K562 (cell line): ENCODE measurements at regions not wholly inside any gene's neighbourhood (a gene's known extent, or its start where the extent isn't known, plus 50 kb on each side); places are given as distances from the start of the nearest gene placed in this dataset.

ENCODE experiments used
- ATAC-seq: fragments of 200-7000 bp; cut with Tn5 transposase; 3 replicates; pipeline ENCODE4 v1.9.1; 2020; ENCODE audit warnings: moderate library complexity
- BruUV-seq: library from RNA; stranded (reverse); fragments of 400-500 nt; replicated peaks from 2 replicates; lab custom pipeline; 2021; lab: Mats Ljungman, UMichigan
- CTCF ChIA-PET: fragments of 300-600 bp; formaldehyde crosslinking; extraction: SDS; loops from one replicate; lab custom pipeline; 2021; ENCODE audit warnings: low intra/inter-chr PET ratio; lab: Yijun Ruan, JAX
- POLR2A ChIA-PET: fragments of 300-600, 350-650 bp; sonication (Branson Sonifier 250); formaldehyde crosslinking; extraction: SDS; loops from one replicate; lab custom pipeline; 2021; ENCODE audit warnings: antibody characterized with exemption, inconsistent platforms; lab: Yijun Ruan, JAX
- DNase-seq, 4 experiments: peaks; one replicate each; pipeline versions ENCODE4 v3.0.0 to v3.0.0-alpha.2; 2011 to 2018; ENCODE audit warnings: low spot score in 3 of 4, mixed read lengths in 3 of 4; ENCODE audit errors: extremely low read depth in 1 of 4
- FAIRE-seq: peaks from 2 replicates; lab custom pipeline; 2011; peaks lifted over from hg19 to GRCh38; lab: Jason Lieb, UNC
- H2AFZ ChIP-seq: 2 replicates; pipeline ENCODE4 v1.6.0; 2011; ENCODE audit warnings: low read depth, low read length, control low read depth, inconsistent platforms
- H3K27ac ChIP-seq: fragments of 200-600 bp; 3 replicates; pipeline ENCODE4 v1.8.0; 2011; ENCODE audit warnings: low read depth, mild to moderate bottlenecking, control low read depth, inconsistent platforms, low read length, moderate library complexity, mixed read lengths; ENCODE audit errors: extremely low read depth
- H3K27me3 ChIP-seq, 2 experiments: fragments of 300-600 bp in 1 of 2; 2 replicates in 1 of 2; 3 replicates in 1 of 2; pipeline versions ENCODE4 v1.6.0 to v1.8.0; 2011; ENCODE audit warnings: inconsistent platforms in 2 of 2, low read length in 2 of 2, mild to moderate bottlenecking in 1 of 2, mixed read lengths in 1 of 2, moderate library complexity in 1 of 2; ENCODE audit not compliant: control insufficient read depth in 2 of 2, insufficient read depth in 2 of 2
- H3K36me3 ChIP-seq: fragments of 300-600 bp; 3 replicates; pipeline ENCODE4 v1.8.0; 2011; ENCODE audit warnings: mild to moderate bottlenecking, low read length, inconsistent platforms; ENCODE audit not compliant: control insufficient read depth, insufficient read depth
- H3K4me1 ChIP-seq, 2 experiments: fragments of 200-600 bp in 1 of 2; replicated peaks in 1 of 2; 2 replicates in 1 of 2; 3 replicates in 1 of 2; pipeline versions ENCODE4 v1.5.1 to v1.8.0; 2011; ENCODE audit warnings: inconsistent platforms in 2 of 2, low read length in 2 of 2, mild to moderate bottlenecking in 1 of 2, mixed read lengths in 1 of 2, moderate library complexity in 1 of 2; ENCODE audit not compliant: control insufficient read depth in 2 of 2, insufficient read depth in 2 of 2
- H3K4me2 ChIP-seq: 2 replicates; pipeline ENCODE4 v1.6.1; 2011; ENCODE audit warnings: low read length, control low read depth, inconsistent platforms, mixed read lengths; ENCODE audit not compliant: insufficient read depth
- H3K4me3 ChIP-seq: fragments of 200-600 bp; sonication (generic), shearing (Covaris generic); 2 replicates; pipeline ENCODE4 v1.5.1; 2016; ENCODE audit warnings: control low read depth, inconsistent platforms
- H3K79me2 ChIP-seq: fragments of 200-600 bp; 3 replicates; pipeline ENCODE4 v1.8.0; 2011; ENCODE audit warnings: low read length, inconsistent platforms; ENCODE audit not compliant: control insufficient read depth, insufficient read depth
- H3K9ac ChIP-seq, 2 experiments: 2 replicates each; pipeline versions ENCODE4 v1.6.0 to v1.6.1; 2011; ENCODE audit warnings: low read depth in 2 of 2, low read length in 2 of 2, control low read depth in 1 of 2, inconsistent platforms in 1 of 2, mild to moderate bottlenecking in 1 of 2, mixed read lengths in 1 of 2; ENCODE audit not compliant: insufficient read depth in 1 of 2
- H3K9me1 ChIP-seq: one replicate; pipeline ENCODE4 v1.6.0; 2011; ENCODE audit warnings: inconsistent platforms, mild to moderate bottlenecking, low read length, moderate library complexity; ENCODE audit not compliant: control insufficient read depth, insufficient read depth
- H3K9me3 ChIP-seq: replicated peaks from 2 replicates; pipeline ENCODE4 v1.5.1; 2011; ENCODE audit warnings: low read depth, low read length, inconsistent platforms; ENCODE audit not compliant: control insufficient read depth, insufficient read depth
- H4K20me1 ChIP-seq: replicated peaks from 2 replicates; pipeline ENCODE4 v1.6.1; 2011; ENCODE audit warnings: low read length, inconsistent platforms, mixed read lengths; ENCODE audit not compliant: control insufficient read depth, insufficient read depth
- BDP1 ChIP-seq: IDR thresholded peaks from 3 replicates; pipeline ENCODE4 v1.6.1; 2011; ENCODE audit not compliant: insufficient read length, insufficient read depth
- HDAC8 ChIP-seq: fragments of 450-650 bp; IDR thresholded peaks from 2 replicates; pipeline ENCODE4 v1.6.1; 2016; ENCODE audit warnings: mild to moderate bottlenecking, missing genetic modification characterization, moderate library complexity, missing compliant biosample characterization
- MCM7 ChIP-seq, 2 experiments: fragments of 450-650 bp; IDR thresholded peaks; 2 replicates each; pipeline ENCODE4 v1.6.1; 2016 to 2018
- MYBL2 ChIP-seq, 2 experiments: fragments of 450-650 bp in 1 of 2; sonication (generic) in 1 of 2; formaldehyde crosslinking in 1 of 2; IDR thresholded peaks; 2 replicates each; pipeline versions ENCODE4 v1.6.1 to v1.8.1; 2017 to 2022; ENCODE audit warnings: borderline replicate concordance in 1 of 2, inconsistent platforms in 1 of 2, low read depth in 1 of 2, mild to moderate bottlenecking in 1 of 2, missing genetic modification reagents in 1 of 2, moderate library complexity in 1 of 2
- PHB2 ChIP-seq: fragments of 450-650 bp; IDR thresholded peaks from 2 replicates; pipeline ENCODE4 v1.6.1; 2017; ENCODE audit warnings: low read depth
- SREBF1 ChIP-seq: fragments of 150-350 bp; IDR thresholded peaks from 2 replicates; pipeline ENCODE4 v1.6.1; 2014; ENCODE audit warnings: antibody characterized with exemption, low read depth, low read length, borderline replicate concordance
- ZEB2 ChIP-seq: fragments of 450-650 bp; IDR thresholded peaks from 2 replicates; pipeline ENCODE4 v1.6.1; 2016
- WGBS: fragments of 100-300 bp; shearing (Covaris generic); methylation state at CpG from one replicate; pipeline ENCODE4 v1.1.6; 2016; ENCODE audit warnings: low coverage, mixed read lengths; ENCODE audit not compliant: insufficient coverage; ENCODE audit errors: missing lambda C conversion rate; 5-methylcytosine and 5-hydroxymethylcytosine counted together
- in situ Hi-C: fragments of 300-500 bp; cut with MboI; formaldehyde crosslinking; loops from 4 replicates; pipeline ENCODE4 v1.15.0; 2018; ENCODE audit warnings: inconsistent platforms, mixed read lengths
- intact Hi-C: fragments of 100-400 bp; cut with micrococcal nuclease; formaldehyde crosslinking; loops from 2 replicates; pipeline ENCODE4 v1.14.2; 2022
- TF ChIP-seq, protein P1 (sequence below): fragments of 450-650 bp; IDR thresholded peaks from 2 replicates; pipeline ENCODE4 v1.6.1; 2016; ENCODE audit warnings: low read depth
- TF ChIP-seq, protein P2 (sequence below), 2 experiments: fragments of 450-650 bp; IDR thresholded peaks; 2 replicates each; pipeline ENCODE4 v1.6.1; 2018; ENCODE audit warnings: mild to moderate bottlenecking in 2 of 2, low read depth in 1 of 2; ENCODE audit not compliant: partially characterized antibody in 2 of 2
- TF ChIP-seq, protein P3 (sequence below): fragments of 450-650 bp; formaldehyde crosslinking; IDR thresholded peaks from 2 replicates; pipeline ENCODE4 v1.4.0; 2022; ENCODE audit warnings: mild to moderate bottlenecking, moderate library complexity

DNA sequence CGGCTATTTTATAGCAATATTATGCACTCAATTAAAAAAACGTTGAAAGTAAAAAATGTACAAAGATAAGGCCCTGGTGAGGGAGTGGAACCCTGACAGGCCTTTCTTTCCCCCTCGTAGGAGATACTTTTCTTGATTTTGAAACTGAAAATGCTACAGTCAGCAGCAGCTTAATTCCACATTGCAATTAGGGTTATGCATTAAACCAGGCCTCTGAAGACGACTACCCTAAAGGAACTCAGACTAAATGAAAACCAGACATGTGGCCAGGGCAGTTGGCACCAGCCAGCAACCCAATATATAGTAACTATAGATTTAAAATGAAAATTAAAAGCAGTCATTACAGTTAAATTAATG lies 463.2 kb upstream of the MAF start:
- no peaks in the 10 kb centered on the region for H3K9me3 ChIP-seq
- no peak for FAIRE-seq
- TF ChIP-seq, protein P1, sequence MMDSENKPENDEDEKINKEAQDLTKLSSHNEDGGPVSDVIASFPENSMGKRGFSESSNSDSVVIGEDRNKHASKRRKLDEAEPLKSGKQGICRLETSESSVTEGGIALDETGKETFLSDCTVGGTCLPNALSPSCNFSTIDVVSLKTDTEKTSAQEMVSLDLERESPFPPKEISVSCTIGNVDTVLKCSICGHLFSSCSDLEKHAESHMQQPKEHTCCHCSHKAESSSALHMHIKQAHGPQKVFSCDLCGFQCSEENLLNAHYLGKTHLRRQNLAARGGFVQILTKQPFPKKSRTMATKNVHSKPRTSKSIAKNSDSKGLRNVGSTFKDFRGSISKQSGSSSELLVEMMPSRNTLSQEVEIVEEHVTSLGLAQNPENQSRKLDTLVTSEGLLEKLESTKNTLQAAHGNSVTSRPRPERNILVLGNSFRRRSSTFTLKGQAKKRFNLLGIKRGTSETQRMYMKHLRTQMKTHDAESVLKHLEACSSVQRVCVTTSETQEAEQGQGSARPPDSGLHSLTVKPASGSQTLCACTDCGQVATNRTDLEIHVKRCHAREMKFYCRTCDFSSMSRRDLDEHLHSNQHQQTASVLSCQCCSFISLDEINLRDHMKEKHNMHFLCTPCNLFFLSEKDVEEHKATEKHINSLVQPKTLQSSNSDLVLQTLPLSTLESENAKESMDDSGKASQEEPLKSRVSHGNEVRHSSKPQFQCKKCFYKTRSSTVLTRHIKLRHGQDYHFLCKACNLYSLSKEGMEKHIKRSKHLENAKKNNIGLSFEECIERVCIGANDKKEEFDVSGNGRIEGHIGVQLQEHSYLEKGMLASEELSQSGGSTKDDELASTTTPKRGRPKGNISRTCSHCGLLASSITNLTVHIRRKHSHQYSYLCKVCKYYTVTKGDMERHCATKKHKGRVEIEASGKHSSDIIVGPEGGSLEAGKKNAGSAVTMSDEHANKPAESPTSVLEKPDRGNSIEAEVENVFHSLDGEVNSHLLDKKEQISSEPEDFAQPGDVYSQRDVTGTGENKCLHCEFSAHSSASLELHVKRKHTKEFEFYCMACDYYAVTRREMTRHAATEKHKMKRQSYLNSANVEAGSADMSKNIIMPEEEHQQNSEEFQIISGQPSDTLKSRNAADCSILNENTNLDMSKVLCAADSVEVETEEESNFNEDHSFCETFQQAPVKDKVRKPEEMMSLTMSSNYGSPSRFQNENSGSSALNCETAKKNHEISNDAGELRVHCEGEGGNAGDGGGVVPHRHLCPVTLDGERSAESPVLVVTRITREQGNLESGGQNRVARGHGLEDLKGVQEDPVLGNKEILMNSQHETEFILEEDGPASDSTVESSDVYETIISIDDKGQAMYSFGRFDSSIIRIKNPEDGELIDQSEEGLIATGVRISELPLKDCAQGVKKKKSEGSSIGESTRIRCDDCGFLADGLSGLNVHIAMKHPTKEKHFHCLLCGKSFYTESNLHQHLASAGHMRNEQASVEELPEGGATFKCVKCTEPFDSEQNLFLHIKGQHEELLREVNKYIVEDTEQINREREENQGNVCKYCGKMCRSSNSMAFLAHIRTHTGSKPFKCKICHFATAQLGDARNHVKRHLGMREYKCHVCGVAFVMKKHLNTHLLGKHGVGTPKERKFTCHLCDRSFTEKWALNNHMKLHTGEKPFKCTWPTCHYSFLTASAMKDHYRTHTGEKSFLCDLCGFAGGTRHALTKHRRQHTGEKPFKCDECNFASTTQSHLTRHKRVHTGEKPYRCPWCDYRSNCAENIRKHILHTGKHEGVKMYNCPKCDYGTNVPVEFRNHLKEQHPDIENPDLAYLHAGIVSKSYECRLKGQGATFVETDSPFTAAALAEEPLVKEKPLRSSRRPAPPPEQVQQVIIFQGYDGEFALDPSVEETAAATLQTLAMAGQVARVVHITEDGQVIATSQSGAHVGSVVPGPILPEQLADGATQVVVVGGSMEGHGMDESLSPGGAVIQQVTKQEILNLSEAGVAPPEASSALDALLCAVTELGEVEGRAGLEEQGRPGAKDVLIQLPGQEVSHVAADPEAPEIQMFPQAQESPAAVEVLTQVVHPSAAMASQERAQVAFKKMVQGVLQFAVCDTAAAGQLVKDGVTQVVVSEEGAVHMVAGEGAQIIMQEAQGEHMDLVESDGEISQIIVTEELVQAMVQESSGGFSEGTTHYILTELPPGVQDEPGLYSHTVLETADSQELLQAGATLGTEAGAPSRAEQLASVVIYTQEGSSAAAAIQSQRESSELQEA, result no peak
- TF ChIP-seq, protein P2, sequence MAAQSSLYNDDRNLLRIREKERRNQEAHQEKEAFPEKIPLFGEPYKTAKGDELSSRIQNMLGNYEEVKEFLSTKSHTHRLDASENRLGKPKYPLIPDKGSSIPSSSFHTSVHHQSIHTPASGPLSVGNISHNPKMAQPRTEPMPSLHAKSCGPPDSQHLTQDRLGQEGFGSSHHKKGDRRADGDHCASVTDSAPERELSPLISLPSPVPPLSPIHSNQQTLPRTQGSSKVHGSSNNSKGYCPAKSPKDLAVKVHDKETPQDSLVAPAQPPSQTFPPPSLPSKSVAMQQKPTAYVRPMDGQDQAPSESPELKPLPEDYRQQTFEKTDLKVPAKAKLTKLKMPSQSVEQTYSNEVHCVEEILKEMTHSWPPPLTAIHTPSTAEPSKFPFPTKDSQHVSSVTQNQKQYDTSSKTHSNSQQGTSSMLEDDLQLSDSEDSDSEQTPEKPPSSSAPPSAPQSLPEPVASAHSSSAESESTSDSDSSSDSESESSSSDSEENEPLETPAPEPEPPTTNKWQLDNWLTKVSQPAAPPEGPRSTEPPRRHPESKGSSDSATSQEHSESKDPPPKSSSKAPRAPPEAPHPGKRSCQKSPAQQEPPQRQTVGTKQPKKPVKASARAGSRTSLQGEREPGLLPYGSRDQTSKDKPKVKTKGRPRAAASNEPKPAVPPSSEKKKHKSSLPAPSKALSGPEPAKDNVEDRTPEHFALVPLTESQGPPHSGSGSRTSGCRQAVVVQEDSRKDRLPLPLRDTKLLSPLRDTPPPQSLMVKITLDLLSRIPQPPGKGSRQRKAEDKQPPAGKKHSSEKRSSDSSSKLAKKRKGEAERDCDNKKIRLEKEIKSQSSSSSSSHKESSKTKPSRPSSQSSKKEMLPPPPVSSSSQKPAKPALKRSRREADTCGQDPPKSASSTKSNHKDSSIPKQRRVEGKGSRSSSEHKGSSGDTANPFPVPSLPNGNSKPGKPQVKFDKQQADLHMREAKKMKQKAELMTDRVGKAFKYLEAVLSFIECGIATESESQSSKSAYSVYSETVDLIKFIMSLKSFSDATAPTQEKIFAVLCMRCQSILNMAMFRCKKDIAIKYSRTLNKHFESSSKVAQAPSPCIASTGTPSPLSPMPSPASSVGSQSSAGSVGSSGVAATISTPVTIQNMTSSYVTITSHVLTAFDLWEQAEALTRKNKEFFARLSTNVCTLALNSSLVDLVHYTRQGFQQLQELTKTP (IDR thresholded peaks at IDR 0.05; ENCODE audit: low read depth in 1 of 2, partially characterized antibody in 2 of 2), result no peak
- TF ChIP-seq HDAC8 (tag), result no peak
- no peak for TF ChIP-seq SREBF1
- TF ChIP-seq, protein P3, sequence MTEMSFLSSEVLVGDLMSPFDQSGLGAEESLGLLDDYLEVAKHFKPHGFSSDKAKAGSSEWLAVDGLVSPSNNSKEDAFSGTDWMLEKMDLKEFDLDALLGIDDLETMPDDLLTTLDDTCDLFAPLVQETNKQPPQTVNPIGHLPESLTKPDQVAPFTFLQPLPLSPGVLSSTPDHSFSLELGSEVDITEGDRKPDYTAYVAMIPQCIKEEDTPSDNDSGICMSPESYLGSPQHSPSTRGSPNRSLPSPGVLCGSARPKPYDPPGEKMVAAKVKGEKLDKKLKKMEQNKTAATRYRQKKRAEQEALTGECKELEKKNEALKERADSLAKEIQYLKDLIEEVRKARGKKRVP (CRISPR knock-in tag), result no peak
- no peak for TF ChIP-seq BDP1
- TF ChIP-seq MYBL2 (IDR thresholded peaks at IDR 0.05; ENCODE audit: low read depth), result no peak
- no peak for TF ChIP-seq MYBL2 (CRISPR knock-in tag; IDR thresholded peaks at IDR 0.05; ENCODE audit: borderline replicate concordance)
- TF ChIP-seq ZEB2, result no peak
- no peak for TF ChIP-seq PHB2
- no peak for TF ChIP-seq MCM7 (IDR thresholded peaks at IDR 0.05)

More for the DNA sequence above, 463.2 kb upstream of the MAF start:
- Histone ChIP-seq H3K9ac (no peak overlapping the region), H3K9me1 (no peaks in the 10 kb centered on the region), H2AFZ (no peak overlapping the region; the same call in 1 of the 2 replicates), H3K36me3 (no peaks in the 10 kb centered on the region), H4K20me1 (no peaks in the 10 kb centered on the region), H3K27ac (no peak overlapping the region), H3K4me3 (no peak overlapping the region), H3K27me3 (no peaks in the 10 kb centered on the region), H3K4me2 (no peak overlapping the region), H3K4me1 (no peaks in the 10 kb centered on the region), H3K79me2 (no peaks in the 10 kb centered on the region)
- no TSS peak for BruUV-seq
- ATAC-seq, result no peak
- in situ Hi-C loops, result no loop called here
- ChIA-PET CTCF (interaction anchor here (0.6 kb wide), 1 partner anchor 19 kb away, joined by 4 read pairs; no protein-coding TSS in a partner anchor), POLR2A (interaction anchor here (0.6 to 1.7 kb wide), 4 partner anchors 11 to 468 kb away, joined by 3 read pairs; no protein-coding TSS in a partner anchor)
- intact Hi-C loops, result no loop called here
- WGBS, result 8% methylated on average over 4 of the region's 4 CpGs
- DNase-seq, result no peak
